Osteocyte (in vitro differentiated cells): ENCODE measurements at regions not wholly inside any gene's neighbourhood (a gene's known extent, or its start where the extent isn't known, plus 50 kb on each side); places are given as distances from the start of the nearest gene placed in this dataset.

Experiments
- DNase-seq: peaks from one replicate; pipeline ENCODE4 v3.0.0; 2021; ENCODE audit warnings: mixed read lengths; ENCODE audit not compliant: unreplicated experiment; ENCODE audit errors: extremely low spot score
- H3K27ac Mint-ChIP-seq: one replicate; pipeline ENCODE4 v1.8.0; 2021; ENCODE audit warnings: mild to moderate bottlenecking, mixed read lengths; ENCODE audit not compliant: unreplicated experiment
- H3K27me3 Mint-ChIP-seq: one replicate; pipeline ENCODE4 v1.8.0; 2021; ENCODE audit warnings: mixed read lengths; ENCODE audit not compliant: unreplicated experiment
- H3K36me3 Mint-ChIP-seq: one replicate; pipeline ENCODE4 v1.8.0; 2021; ENCODE audit warnings: mixed read lengths; ENCODE audit not compliant: unreplicated experiment
- H3K4me1 Mint-ChIP-seq: one replicate; pipeline ENCODE4 v1.8.0; 2021; ENCODE audit warnings: mixed read lengths; ENCODE audit not compliant: unreplicated experiment
- H3K4me3 Mint-ChIP-seq: one replicate; pipeline ENCODE4 v1.8.0; 2021; ENCODE audit warnings: mild to moderate bottlenecking, moderate library complexity, mixed read lengths; ENCODE audit not compliant: unreplicated experiment
- H3K9me3 Mint-ChIP-seq: one replicate; pipeline ENCODE4 v1.8.0; 2021; ENCODE audit warnings: mixed read lengths; ENCODE audit not compliant: unreplicated experiment
- CTCF ChIP-seq: fragments of 200-600 bp; sonication (generic); IDR thresholded peaks from 2 replicates; pipeline ENCODE4 v1.5.0; 2021; ENCODE audit warnings: antibody characterized with exemption, mild to moderate bottlenecking, moderate library complexity

GRCh38 chr7:52465216-52465615 is 570.2 kb upstream of the POM121L12 start:
- H3K36me3 Mint-ChIP-seq = no peaks in the 10 kb centered on the region
- H3K9me3 Mint-ChIP-seq = peaks cover 36% of the 10 kb centered on the region
- H3K27me3 Mint-ChIP-seq = no peaks in the 10 kb centered on the region
- DNase-seq = no peak
- no peak overlapping the region for H3K4me3 Mint-ChIP-seq
- H3K4me1 Mint-ChIP-seq = no peaks in the 10 kb centered on the region
- H3K27ac Mint-ChIP-seq = no peak overlapping the region
- no peak for TF ChIP-seq CTCF

DNA sequence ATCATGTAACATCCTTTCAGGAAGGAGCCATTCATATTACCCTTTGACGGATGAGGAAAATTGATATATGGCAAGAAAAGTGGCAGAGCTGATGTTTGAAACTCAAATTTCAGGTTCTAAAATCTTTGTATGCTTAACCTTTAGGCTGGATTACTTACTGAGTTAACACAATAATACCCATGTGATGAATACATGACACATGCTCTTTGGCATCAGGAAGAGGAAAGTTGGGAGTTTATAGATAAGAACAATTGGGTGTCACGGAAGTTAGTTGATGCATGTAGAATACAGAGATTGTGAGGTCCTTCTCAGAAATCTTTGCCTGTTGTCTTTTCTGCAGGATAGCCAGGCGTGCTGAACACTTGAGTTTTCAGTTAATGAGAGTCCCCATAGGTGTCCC is 572.1 kb upstream of the POM121L12 start:
- Mint-ChIP-seq H3K4me1 (no peaks in the 10 kb centered on the region), H3K36me3 (no peaks in the 10 kb centered on the region), H3K27ac (no peak overlapping the region), H3K9me3 (peaks cover 41% of the 10 kb centered on the region), H3K27me3 (no peaks in the 10 kb centered on the region), H3K4me3 (no peak overlapping the region)
- DNase-seq = no peak
- no peak for TF ChIP-seq CTCF

GRCh38 chr7:52462474-52462873 is 573.0 kb upstream of the POM121L12 start:
- DNase-seq = no peak
- H3K4me3 Mint-ChIP-seq = no peak overlapping the region
- no peaks in the 10 kb centered on the region for H3K36me3 Mint-ChIP-seq
- H3K4me1 Mint-ChIP-seq = no peaks in the 10 kb centered on the region
- H3K9me3 Mint-ChIP-seq = peaks cover 39% of the 10 kb centered on the region
- no peak overlapping the region for H3K27ac Mint-ChIP-seq
- TF ChIP-seq CTCF = no peak
- no peaks in the 10 kb centered on the region for H3K27me3 Mint-ChIP-seq

DNA sequence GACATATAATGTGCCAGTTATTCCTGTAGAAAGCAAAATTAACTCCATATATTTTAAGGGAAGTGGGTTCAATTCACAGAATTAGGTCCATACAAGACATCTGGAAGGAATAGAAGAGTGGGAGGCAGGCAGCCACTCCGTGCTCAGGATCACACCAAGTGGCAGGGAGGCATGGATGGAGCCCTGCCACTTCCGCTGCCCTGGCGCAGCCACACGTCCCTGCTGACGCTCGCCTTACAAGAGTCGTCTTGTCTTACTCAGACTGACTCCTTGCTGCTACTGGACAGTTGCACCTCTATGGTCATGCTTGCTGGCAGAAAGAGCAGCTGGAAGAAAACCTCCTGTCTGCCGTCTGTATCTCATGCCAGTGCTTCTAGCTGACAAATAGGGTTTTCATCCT is 579.9 kb upstream of the POM121L12 start:
- Mint-ChIP-seq H3K4me1 (no peaks in the 10 kb centered on the region), H3K27ac (no peak overlapping the region), H3K9me3 (peaks cover 47% of the 10 kb centered on the region), H3K36me3 (no peaks in the 10 kb centered on the region), H3K4me3 (no peak overlapping the region), H3K27me3 (no peaks in the 10 kb centered on the region)
- DNase-seq = no peak
- no peak for TF ChIP-seq CTCF

DNA sequence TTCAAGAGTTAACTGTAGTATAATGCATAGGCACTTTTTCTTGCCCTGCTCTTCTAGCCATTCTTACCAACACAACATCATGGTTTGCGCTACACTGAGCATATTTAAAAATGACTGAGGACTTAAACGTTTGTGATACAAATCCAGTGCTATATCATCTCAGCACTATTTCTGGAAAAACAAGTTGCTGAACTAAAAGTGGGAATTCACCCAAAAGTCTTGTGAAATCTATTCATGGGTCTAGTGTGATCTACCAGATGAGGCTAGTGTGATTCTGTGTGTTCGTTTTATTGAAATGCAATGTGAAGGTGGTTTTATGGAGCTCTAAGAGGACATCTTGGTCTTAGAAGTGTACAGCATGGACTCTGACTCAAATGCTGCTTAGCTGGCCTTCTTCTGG is 584.6 kb upstream of the POM121L12 start:
- no peaks in the 10 kb centered on the region for H3K4me1 Mint-ChIP-seq
- TF ChIP-seq CTCF = no peak
- H3K9me3 Mint-ChIP-seq = peaks cover 50% of the 10 kb centered on the region
- H3K27me3 Mint-ChIP-seq = no peaks in the 10 kb centered on the region
- H3K27ac Mint-ChIP-seq = no peak overlapping the region
- no peak for DNase-seq
- no peaks in the 10 kb centered on the region for H3K36me3 Mint-ChIP-seq
- H3K4me3 Mint-ChIP-seq = no peak overlapping the region
